K562 (cell line): ENCODE measurements at regions not wholly inside any gene's neighbourhood (a gene's known extent, or its start where the extent isn't known, plus 50 kb on each side); places are given as distances from the start of the nearest gene placed in this dataset.

ENCODE experiments used
- ATAC-seq: fragments of 200-7000 bp; cut with Tn5 transposase; 3 replicates; pipeline ENCODE4 v1.9.1; 2020; ENCODE audit warnings: moderate library complexity
- BruUV-seq: library from RNA; stranded (reverse); fragments of 400-500 nt; replicated peaks from 2 replicates; lab custom pipeline; 2021; lab: Mats Ljungman, UMichigan
- CTCF ChIA-PET: fragments of 300-600 bp; formaldehyde crosslinking; extraction: SDS; loops from one replicate; lab custom pipeline; 2021; ENCODE audit warnings: low intra/inter-chr PET ratio; lab: Yijun Ruan, JAX
- POLR2A ChIA-PET: fragments of 300-600, 350-650 bp; sonication (Branson Sonifier 250); formaldehyde crosslinking; extraction: SDS; loops from one replicate; lab custom pipeline; 2021; ENCODE audit warnings: antibody characterized with exemption, inconsistent platforms; lab: Yijun Ruan, JAX
- DNase-seq, 4 experiments: peaks; one replicate each; pipeline versions ENCODE4 v3.0.0 to v3.0.0-alpha.2; 2011 to 2018; ENCODE audit warnings: low spot score in 3 of 4, mixed read lengths in 3 of 4; ENCODE audit errors: extremely low read depth in 1 of 4
- FAIRE-seq: peaks from 2 replicates; lab custom pipeline; 2011; peaks lifted over from hg19 to GRCh38; lab: Jason Lieb, UNC
- H2AFZ ChIP-seq: 2 replicates; pipeline ENCODE4 v1.6.0; 2011; ENCODE audit warnings: low read depth, low read length, control low read depth, inconsistent platforms
- H3K27ac ChIP-seq: fragments of 200-600 bp; 3 replicates; pipeline ENCODE4 v1.8.0; 2011; ENCODE audit warnings: low read depth, mild to moderate bottlenecking, control low read depth, inconsistent platforms, low read length, moderate library complexity, mixed read lengths; ENCODE audit errors: extremely low read depth
- H3K27me3 ChIP-seq, 2 experiments: fragments of 300-600 bp in 1 of 2; 2 replicates in 1 of 2; 3 replicates in 1 of 2; pipeline versions ENCODE4 v1.6.0 to v1.8.0; 2011; ENCODE audit warnings: inconsistent platforms in 2 of 2, low read length in 2 of 2, mild to moderate bottlenecking in 1 of 2, mixed read lengths in 1 of 2, moderate library complexity in 1 of 2; ENCODE audit not compliant: control insufficient read depth in 2 of 2, insufficient read depth in 2 of 2
- H3K36me3 ChIP-seq: fragments of 300-600 bp; 3 replicates; pipeline ENCODE4 v1.8.0; 2011; ENCODE audit warnings: mild to moderate bottlenecking, low read length, inconsistent platforms; ENCODE audit not compliant: control insufficient read depth, insufficient read depth
- H3K4me1 ChIP-seq, 2 experiments: fragments of 200-600 bp in 1 of 2; replicated peaks in 1 of 2; 2 replicates in 1 of 2; 3 replicates in 1 of 2; pipeline versions ENCODE4 v1.5.1 to v1.8.0; 2011; ENCODE audit warnings: inconsistent platforms in 2 of 2, low read length in 2 of 2, mild to moderate bottlenecking in 1 of 2, mixed read lengths in 1 of 2, moderate library complexity in 1 of 2; ENCODE audit not compliant: control insufficient read depth in 2 of 2, insufficient read depth in 2 of 2
- H3K4me2 ChIP-seq: 2 replicates; pipeline ENCODE4 v1.6.1; 2011; ENCODE audit warnings: low read length, control low read depth, inconsistent platforms, mixed read lengths; ENCODE audit not compliant: insufficient read depth
- H3K4me3 ChIP-seq: fragments of 200-600 bp; sonication (generic), shearing (Covaris generic); 2 replicates; pipeline ENCODE4 v1.5.1; 2016; ENCODE audit warnings: control low read depth, inconsistent platforms
- H3K79me2 ChIP-seq: fragments of 200-600 bp; 3 replicates; pipeline ENCODE4 v1.8.0; 2011; ENCODE audit warnings: low read length, inconsistent platforms; ENCODE audit not compliant: control insufficient read depth, insufficient read depth
- H3K9ac ChIP-seq, 2 experiments: 2 replicates each; pipeline versions ENCODE4 v1.6.0 to v1.6.1; 2011; ENCODE audit warnings: low read depth in 2 of 2, low read length in 2 of 2, control low read depth in 1 of 2, inconsistent platforms in 1 of 2, mild to moderate bottlenecking in 1 of 2, mixed read lengths in 1 of 2; ENCODE audit not compliant: insufficient read depth in 1 of 2
- H3K9me1 ChIP-seq: one replicate; pipeline ENCODE4 v1.6.0; 2011; ENCODE audit warnings: inconsistent platforms, mild to moderate bottlenecking, low read length, moderate library complexity; ENCODE audit not compliant: control insufficient read depth, insufficient read depth
- H3K9me3 ChIP-seq: replicated peaks from 2 replicates; pipeline ENCODE4 v1.5.1; 2011; ENCODE audit warnings: low read depth, low read length, inconsistent platforms; ENCODE audit not compliant: control insufficient read depth, insufficient read depth
- H4K20me1 ChIP-seq: replicated peaks from 2 replicates; pipeline ENCODE4 v1.6.1; 2011; ENCODE audit warnings: low read length, inconsistent platforms, mixed read lengths; ENCODE audit not compliant: control insufficient read depth, insufficient read depth
- CHAMP1 ChIP-seq: fragments of 450-650 bp; IDR thresholded peaks from 2 replicates; pipeline ENCODE4 v1.6.1; 2016; ENCODE audit warnings: mild to moderate bottlenecking
- CHD1 ChIP-seq: fragments of 200-600 bp; sonication (generic); IDR thresholded peaks from one replicate; pipeline ENCODE4 v1.6.1; 2012; ENCODE audit warnings: mild to moderate bottlenecking, moderate library complexity, low read length, inconsistent platforms
- HMG20A ChIP-seq: fragments of 450-650 bp; formaldehyde crosslinking; conservative IDR thresholded peaks from 2 replicates; pipeline ENCODE4 v1.4.0; 2020; ENCODE audit warnings: mild to moderate bottlenecking, mixed read lengths
- KHSRP ChIP-seq: fragments of 450-650 bp; IDR thresholded peaks from 2 replicates; pipeline ENCODE4 v1.6.1; 2017
- NFIC ChIP-seq: fragments of 450-650 bp; IDR thresholded peaks from 2 replicates; pipeline ENCODE4 v1.6.1; 2017; ENCODE audit warnings: mild to moderate bottlenecking, inconsistent platforms
- PRPF4 ChIP-seq: fragments of 200-400 bp; formaldehyde crosslinking; IDR thresholded peaks from one replicate; pipeline ENCODE4 v1.6.1; 2017; ENCODE audit warnings: low read length, low read depth, mild to moderate bottlenecking; ENCODE audit not compliant: insufficient read depth, poor library complexity, severe bottlenecking
- RFX7 ChIP-seq: fragments of 250-450 bp; sonication (Bioruptor Pico); IDR thresholded peaks from 2 replicates; pipeline ENCODE4 v1.5.1; 2021; ENCODE audit warnings: mild to moderate bottlenecking
- THAP12 ChIP-seq: fragments of 250-450 bp; sonication (Bioruptor Pico); IDR thresholded peaks from 2 replicates; pipeline ENCODE4 v1.9.0; 2021; ENCODE audit warnings: mild to moderate bottlenecking, inconsistent platforms
- ZNF518B ChIP-seq: fragments of 250-450 bp; sonication (Bioruptor Pico); IDR thresholded peaks from 2 replicates; pipeline ENCODE4 v1.5.0; 2021; ENCODE audit warnings: mild to moderate bottlenecking, moderate library complexity
- WGBS: fragments of 100-300 bp; shearing (Covaris generic); methylation state at CpG from one replicate; pipeline ENCODE4 v1.1.6; 2016; ENCODE audit warnings: low coverage, mixed read lengths; ENCODE audit not compliant: insufficient coverage; ENCODE audit errors: missing lambda C conversion rate; 5-methylcytosine and 5-hydroxymethylcytosine counted together
- in situ Hi-C: fragments of 300-500 bp; cut with MboI; formaldehyde crosslinking; loops from 4 replicates; pipeline ENCODE4 v1.15.0; 2018; ENCODE audit warnings: inconsistent platforms, mixed read lengths
- intact Hi-C: fragments of 100-400 bp; cut with micrococcal nuclease; formaldehyde crosslinking; loops from 2 replicates; pipeline ENCODE4 v1.14.2; 2022

DNA sequence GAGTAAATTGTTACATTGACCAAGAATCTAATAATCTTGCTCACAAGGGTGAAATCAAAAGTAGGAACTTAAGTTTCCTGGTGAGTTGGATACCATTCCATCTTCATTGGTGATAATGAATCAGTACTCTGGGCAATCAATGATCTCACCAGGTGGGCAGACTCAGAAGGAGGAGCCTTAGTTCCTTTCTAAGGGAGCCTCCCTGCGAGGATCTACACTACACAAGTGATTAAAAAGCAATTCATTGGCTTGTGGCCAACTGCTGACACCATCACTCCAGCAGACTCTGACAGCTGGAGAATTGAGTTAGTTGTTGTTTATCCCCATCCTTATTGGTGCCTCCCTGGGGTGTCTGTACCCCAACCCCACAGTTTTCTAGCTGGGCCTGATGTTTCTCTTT is 84.1 kb upstream of the VANGL1 start:
- intact Hi-C loops (no loop called here), in situ Hi-C loops (no loop called here)
- FAIRE-seq (no peak), ATAC-seq (no peak), DNase-seq (no peak)
- Histone ChIP-seq H3K4me2 (no peak overlapping the region), H3K27ac (no peak overlapping the region), H3K9ac (no peak overlapping the region), H4K20me1 (no peaks in the 10 kb centered on the region), H3K4me1 (no peaks in the 10 kb centered on the region), H2AFZ (no peak overlapping the region), H3K36me3 (no peaks in the 10 kb centered on the region), H3K27me3 (no peaks in the 10 kb centered on the region; a peak in 1 of 5 replicates), H3K79me2 (no peaks in the 10 kb centered on the region), H3K4me3 (no peak overlapping the region), H3K9me3 (no peaks in the 10 kb centered on the region), H3K9me1 (no peaks in the 10 kb centered on the region)
- BruUV-seq: no TSS peak
- CTCF ChIA-PET: no interaction called here
- TF ChIP-seq PRPF4 (no peak), NFIC (peak; percentile 69), RFX7 (no peak), HMG20A (CRISPR knock-in tag) (no peak), KHSRP (no peak), CHD1 (no peak), ZNF518B (CRISPR knock-in tag) (no peak), CHAMP1 (no peak), THAP12 (CRISPR knock-in tag) (no peak)
- 5% methylated on average over 1 of the region's 1 CpG for WGBS
- POLR2A ChIA-PET: no interaction called here
